ENCODE measurements at regions not wholly inside any gene's neighbourhood (a gene's known extent, or its start where the extent isn't known, plus 50 kb on each side); places are given as distances from the start of the nearest gene placed in this dataset.

DNA sequence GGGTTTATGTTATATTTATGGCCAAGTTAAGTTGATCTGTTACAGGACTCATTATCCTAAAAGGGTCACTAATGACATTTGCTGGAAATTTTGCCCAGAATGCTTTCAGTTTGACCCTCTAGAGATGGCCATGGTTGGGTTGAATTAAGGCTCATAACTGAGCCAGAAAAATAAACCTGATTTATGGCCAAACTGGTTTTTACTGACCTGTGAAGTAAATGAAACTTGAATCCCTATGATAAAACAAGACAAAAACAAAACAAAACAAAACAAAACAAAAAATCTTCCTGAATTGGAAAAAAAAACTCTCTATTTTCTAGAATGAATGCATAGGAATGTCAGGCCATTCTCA, 72.5 kb upstream of the CLDN14 start:
- H3K4me3 ChIP-seq (ENCODE audit: low read length): no peak overlapping the region
- no peak for DNase-seq (ENCODE audit: low read depth, low spot score)

GRCh38 chr21:36553406-36553805, 73.5 kb upstream of the CLDN14 start:
- no peak overlapping the region for H3K4me3 ChIP-seq (ENCODE audit: low read length)
- DNase-seq (ENCODE audit: low read depth, low spot score): no peak

GRCh38 chr21:36554411-36555157, 74.7 kb upstream of the CLDN14 start:
- DNase-seq (ENCODE audit: low read depth, low spot score): no peak
- H3K4me3 ChIP-seq (ENCODE audit: low read length): no peak overlapping the region

- no peak for DNase-seq (ENCODE audit: low read depth, low spot score)
- H3K4me3 ChIP-seq (ENCODE audit: low read length): no peak overlapping the region
Measured at GRCh38 chr21:36555199-36555800, 75.4 kb upstream of the CLDN14 start.

DNA sequence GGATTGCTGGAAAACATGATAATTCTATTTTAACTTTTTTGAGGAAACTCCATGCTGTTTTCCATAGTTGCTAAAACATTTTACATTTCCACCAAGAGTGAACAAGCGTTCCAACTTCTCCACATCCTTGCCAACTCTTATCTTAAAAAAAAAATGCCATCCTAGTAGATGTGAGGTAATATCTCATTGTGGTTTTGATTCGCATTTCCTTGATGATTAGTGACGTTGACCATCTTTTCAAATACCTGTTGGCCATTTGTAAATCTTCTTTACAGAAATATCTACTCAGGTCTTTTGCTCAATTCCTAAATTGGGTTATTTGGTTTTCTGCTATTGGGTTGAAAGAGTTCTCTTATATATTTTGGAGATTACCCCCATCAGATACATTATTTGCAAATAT, 77.4 kb upstream of the CLDN14 start:
- DNase-seq (ENCODE audit: low read depth, low spot score): no peak
- no peak overlapping the region for H3K4me3 ChIP-seq (ENCODE audit: low read length)

GRCh38 chr21:36560933-36561575, 81.1 kb upstream of the CLDN14 start:
- DNase-seq (ENCODE audit: low read depth, low spot score): no peak
- H3K4me3 ChIP-seq (ENCODE audit: low read length): no peak overlapping the region

- DNase-seq (ENCODE audit: low read depth, low spot score): no peak
- no peak overlapping the region for H3K4me3 ChIP-seq (ENCODE audit: low read length)
Measured at GRCh38 chr21:36563341-36563926, 83.5 kb upstream of the CLDN14 start.

DNA sequence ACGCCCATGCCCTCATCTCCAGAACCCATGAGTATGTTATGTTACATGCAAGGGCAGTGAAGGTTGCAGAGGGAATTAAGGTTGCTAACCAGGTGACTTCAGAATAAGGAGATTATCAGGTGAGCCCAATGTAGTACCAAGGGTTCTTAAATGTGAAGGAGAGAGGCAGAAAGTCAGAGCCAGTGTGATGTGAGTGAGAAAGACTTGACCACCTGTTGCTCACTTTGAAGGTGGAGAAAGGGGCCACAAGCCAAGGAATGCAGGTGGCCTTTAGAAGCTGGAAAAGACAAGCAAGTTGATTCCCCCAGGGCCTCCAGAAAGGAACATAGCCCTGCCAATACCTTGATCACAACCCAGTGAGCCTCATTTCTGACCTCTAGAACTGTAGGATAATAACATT, 84.7 kb upstream of the CLDN14 start:
- H3K4me3 ChIP-seq (ENCODE audit: low read length): no peak overlapping the region
- DNase-seq (ENCODE audit: low read depth, low spot score): no peak

- H3K4me3 ChIP-seq (ENCODE audit: low read length): no peak overlapping the region
- no peak for DNase-seq (ENCODE audit: low read depth, low spot score)
Measured at GRCh38 chr21:36565540-36565939, 85.6 kb upstream of the CLDN14 start.

- no peak for DNase-seq (ENCODE audit: low read depth, low spot score)
- H3K4me3 ChIP-seq (ENCODE audit: low read length): no peak overlapping the region
Measured at GRCh38 chr21:36566644-36567043, 86.7 kb upstream of the CLDN14 start.

DNA sequence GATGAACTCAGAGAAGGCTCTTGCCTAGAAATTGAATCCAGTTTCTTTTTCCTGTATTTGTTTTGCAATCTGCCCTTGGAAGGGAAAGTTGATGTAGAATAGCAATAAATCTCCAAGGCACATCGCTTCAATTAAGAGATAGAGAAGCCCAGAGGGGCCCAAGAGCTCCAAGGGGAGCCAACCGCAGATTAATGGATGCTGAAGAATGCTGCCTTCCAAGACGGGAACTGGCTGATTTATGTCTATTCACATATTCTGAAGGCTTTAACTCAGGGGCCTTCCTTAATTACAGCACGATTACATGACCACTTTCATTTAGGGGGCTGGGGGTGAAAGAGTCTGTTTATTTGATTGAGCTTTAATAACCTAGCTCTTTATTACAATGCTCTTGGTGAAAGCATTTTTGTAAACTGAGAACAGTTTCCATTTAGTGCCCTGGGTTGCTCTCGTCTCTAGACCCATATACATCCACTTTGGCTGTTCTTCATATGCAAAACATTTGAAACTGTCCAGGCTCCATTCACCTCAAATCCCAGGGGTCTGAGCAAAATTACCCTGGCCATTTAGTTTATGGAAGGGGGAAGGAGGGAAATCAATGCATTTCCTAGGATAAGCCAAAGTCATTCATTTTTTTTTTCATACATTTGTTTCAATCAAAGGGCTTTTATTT, 87.4 kb upstream of the CLDN14 start:
- no peak for DNase-seq (ENCODE audit: low read depth, low spot score)
- H3K4me3 ChIP-seq (ENCODE audit: low read length): no peak overlapping the region

DNA sequence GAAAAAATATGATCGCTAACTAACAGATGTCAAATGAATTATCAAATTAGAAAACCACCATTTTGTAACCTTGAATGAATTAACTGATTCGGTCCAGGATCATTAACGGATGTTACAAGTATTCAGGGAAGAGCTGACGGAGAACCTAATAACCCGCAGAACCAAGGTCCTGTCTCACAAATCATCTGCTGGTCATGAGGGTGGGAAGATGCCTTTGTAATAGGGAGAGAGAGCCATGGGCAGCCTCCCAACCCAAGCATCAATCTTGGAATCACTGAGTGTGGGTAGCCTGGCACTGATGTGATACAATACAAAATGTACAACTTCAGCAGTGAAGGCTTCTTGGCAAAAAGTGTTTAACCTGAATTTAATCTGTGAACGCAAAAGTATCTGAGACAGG, 89.6 kb upstream of the CLDN14 start:
- DNase-seq (ENCODE audit: low read depth, low spot score): no peak
- H3K4me3 ChIP-seq (ENCODE audit: low read length): no peak overlapping the region

DNA sequence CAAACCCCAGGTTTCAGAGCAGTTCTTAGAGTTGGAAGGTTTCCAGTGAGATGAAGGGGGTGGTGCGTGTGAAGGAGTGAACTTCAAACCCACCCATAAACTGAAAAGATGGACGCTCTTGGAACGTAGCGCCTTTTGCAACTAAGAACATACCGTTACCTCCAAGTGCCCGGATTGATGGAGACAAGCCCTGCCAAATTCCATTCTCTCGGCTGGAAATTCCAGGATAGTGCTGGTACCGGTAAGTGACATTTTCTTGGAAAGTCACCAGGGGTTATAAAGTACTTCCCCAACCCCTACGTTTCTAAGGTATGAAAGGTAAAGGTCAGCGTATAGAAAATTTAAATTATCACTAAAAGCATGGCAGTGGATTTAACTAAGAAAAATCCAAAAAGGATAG, 91.6 kb upstream of the CLDN14 start:
- no peak overlapping the region for H3K4me3 ChIP-seq (ENCODE audit: low read length)
- DNase-seq (ENCODE audit: low read depth, low spot score): no peak

GRCh38 chr21:36572039-36572438, 92.1 kb upstream of the CLDN14 start:
- no peak for DNase-seq (ENCODE audit: low read depth, low spot score)
- no peak overlapping the region for H3K4me3 ChIP-seq (ENCODE audit: low read length)

DNA sequence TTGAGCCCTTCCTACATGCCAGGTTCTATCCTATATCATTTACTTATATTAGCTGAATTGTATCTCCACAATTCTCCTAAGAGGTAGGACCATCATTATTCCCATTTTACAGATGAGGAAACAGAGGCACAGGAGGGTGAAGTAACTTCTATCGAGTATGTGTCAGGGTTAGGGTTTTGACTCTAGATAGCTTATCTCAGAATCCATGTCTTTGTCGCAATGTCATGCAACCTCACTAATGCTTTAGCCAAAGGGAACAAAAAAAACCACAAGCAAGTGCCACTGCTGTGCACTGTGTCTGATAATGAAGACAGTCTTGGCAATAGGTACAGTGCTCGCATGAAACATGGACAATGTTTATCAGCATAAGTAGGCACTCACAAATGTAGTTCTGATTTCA, 95.4 kb upstream of the CLDN14 start:
- no peak overlapping the region for H3K4me3 ChIP-seq (ENCODE audit: low read length)
- DNase-seq (ENCODE audit: low read depth, low spot score): no peak

DNA sequence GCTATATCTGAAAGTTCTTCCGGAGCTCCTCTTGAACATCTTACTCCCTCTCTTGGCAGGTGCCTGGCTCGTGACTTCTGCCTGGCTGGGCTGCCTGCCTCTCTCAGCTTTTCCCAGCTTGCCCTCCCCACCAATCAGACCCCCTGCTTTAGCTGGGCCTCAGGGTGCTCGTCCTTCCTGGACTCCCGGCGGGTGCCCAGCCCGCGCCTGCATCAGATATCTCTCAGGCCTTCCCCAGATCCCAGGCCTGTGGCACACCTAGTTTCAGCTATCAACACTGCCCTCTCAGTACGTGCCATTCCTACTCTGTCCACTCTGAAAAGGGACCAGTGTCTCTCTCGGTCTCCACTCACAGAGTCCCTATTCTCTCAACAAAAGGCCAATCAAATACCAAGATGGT, 96.5 kb upstream of the CLDN14 start:
- no peak overlapping the region for H3K4me3 ChIP-seq (ENCODE audit: low read length)
- DNase-seq (ENCODE audit: low read depth, low spot score): no peak

- H3K4me3 ChIP-seq (ENCODE audit: low read length): no peak overlapping the region
- no peak for DNase-seq (ENCODE audit: low read depth, low spot score)
Measured at GRCh38 chr21:36579898-36580297, 100.0 kb upstream of the CLDN14 start.

DNA sequence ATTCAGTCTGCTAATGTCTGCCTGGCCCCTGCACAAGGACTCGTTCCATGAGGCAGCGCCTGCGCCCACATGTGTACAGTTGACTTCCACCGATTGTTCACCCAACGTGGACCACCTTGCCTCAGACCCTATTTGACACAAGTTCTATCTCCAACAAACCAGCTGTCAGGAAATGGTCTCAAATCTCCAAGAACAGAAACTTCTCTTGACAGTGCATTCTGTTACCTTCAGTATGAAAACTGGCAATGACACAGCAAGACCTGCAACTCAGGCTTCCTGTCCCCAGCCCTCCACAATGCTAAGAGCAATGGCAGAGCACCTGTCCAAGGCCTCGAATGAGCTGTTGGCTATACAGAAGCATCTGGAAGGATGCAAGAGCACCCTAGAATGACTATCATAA, 102.3 kb upstream of the CLDN14 start:
- H3K4me3 ChIP-seq (ENCODE audit: low read length): no peak overlapping the region
- DNase-seq (ENCODE audit: low read depth, low spot score): no peak

DNA sequence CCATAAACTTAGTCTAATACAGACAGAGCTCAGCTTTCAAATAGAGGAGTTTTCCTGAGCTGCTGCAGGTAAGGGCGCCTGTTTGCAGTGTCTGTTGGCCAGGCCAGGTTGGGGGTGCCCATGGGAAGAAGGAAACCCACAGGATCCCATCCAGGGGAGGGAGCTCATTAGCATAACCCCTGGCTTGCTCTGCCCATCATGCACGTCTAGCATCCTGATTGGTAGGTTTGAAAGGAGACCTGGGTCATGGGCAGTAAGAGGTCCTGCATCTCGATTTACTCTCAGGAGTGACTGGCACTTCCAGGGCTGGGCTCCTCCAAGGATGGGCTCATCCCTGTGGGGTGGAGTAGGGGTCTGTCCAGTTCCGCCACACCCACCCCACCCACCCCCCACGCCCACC, 103.7 kb upstream of the CLDN14 start:
- no peak overlapping the region for H3K4me3 ChIP-seq (ENCODE audit: low read length)

More for the DNA sequence above, 103.7 kb upstream of the CLDN14 start:
- DNase-seq (ENCODE audit: low read depth, low spot score): no peak
